ENCODE measurements at regions not wholly inside any gene's neighbourhood (a gene's known extent, or its start where the extent isn't known, plus 50 kb on each side); places are given as distances from the start of the nearest gene placed in this dataset.
"Not testable (repeated sequence)": the region's sequence is repeated elsewhere in the genome, so short reads cannot be mapped to it uniquely, and the experiment has no call there.

DNA sequence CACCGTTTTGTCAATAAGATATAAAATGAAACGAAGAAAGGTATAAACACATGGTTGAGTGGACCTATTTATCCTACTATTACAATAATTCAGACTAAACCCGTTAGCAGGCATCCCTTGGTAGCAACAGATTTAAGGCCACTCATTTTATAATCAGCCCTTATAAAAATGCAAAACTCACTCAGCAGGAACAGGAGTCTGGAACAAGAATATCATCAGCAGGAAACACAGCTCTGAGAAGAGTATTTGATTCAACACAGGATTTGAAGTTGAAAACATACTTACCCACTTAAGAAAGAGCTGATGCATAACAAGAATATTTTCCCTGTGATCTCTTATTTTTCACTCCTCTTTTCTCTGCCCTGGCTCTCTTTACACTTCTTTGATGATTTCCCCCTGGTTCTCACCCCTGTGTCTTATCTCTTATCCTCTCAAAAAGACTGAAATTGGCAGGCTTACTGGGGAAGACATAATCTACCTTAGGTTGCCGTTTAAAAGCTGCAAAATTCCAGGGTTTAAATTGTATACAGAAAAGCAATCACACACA is 1722.7 kb downstream of the SLITRK5 start:
- DNase-seq = no peak

DNA sequence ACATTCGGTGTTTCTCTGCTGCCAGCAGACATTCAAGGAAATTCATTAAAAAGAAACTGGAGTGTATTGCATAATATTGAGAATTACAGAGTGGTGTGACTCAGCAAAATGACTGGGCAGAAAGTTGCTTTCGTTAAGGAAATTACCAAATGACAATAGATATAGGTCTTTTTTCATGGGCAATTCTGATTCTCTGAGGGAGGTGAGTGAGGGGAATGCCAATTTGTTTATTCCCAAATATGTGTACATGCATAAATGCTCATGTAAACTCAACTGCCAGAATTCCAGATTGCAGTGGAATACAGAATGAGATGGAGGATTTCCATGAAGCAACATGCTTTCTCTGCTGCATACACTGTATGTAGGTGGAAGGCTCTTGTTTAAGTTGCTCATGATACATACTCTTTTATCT is 1730.1 kb downstream of the SLITRK5 start:
- DNase-seq = no peak

DNA sequence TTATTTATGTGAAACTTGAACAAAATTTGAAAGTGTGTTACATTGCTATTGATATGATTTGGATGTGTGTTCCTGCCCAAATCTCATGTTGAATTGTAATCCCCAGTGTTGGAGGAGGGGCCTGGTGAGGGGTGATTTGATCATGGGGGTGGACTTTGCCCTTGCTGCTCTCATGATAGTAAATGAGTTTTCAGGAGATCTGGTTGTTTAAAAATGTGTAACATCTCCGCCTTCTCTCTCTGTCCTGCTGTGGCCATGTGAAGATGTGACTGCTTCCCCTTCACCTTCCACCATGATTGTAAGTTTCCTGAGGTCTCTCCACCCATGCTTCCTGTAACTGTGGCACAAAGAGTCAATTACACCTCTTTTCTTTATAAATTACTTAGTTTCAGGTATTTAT is 1731.0 kb downstream of the SLITRK5 start:
- no peak for DNase-seq

DNA sequence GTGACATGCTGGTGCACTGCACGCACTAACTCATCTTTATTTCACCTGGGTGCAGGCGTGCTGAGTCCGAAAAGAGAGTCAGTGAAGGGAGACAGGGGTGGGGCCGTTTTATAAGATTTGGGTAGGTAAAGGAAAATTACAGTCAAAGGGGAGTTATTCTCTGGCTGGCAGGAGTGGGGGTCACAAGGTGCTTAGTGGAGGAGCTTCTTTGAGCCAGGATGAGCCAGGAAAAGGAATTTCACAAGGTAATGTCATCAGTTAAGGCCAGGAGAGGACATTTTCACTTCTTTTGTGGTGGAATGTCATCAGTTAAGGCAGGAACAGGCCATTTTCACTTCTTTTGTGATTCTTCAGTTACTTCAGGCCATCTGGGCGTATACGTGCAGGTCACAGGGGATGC is 1734.9 kb downstream of the SLITRK5 start:
- DNase-seq = not testable (repeated sequence)

DNA sequence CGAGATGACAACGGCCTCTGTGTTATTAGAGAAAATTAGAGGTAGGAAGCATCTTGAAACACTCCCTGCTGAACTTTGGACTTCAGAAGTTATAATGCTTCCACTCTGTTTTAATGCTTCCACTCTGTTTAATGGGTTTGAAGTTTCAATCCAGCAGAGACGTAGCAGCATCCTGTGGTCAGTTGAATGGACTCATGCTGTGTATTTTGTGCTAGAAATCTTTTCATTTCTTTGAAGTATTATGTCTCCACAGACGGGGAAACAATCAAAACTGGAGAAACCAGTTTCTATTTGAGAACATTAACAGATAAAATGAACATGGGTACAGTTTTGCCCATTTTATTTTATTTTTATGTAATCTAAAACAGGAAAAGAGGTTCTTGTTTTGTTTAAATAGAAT is 1736.2 kb downstream of the SLITRK5 start:
- DNase-seq = no peak

DNA sequence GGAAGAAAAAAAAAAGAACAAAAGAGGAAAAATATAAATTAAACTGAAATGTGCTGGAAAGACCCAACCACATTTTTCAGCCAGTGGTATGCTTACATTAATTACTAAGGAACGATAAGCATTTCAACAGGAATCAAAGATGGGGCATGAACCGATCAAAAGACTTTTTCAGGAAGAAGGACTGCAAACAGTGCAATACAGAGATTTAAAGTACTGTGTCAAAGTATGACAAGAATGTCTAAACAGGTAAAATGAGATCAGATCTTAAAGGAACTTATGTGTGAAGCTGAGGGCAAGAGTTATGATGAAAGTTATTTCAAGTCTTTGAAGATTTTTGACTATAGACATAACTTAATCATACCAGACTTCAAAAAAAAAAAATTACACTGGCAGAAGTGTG is 1761.8 kb downstream of the SLITRK5 start:
- DNase-seq = no peak

DNA sequence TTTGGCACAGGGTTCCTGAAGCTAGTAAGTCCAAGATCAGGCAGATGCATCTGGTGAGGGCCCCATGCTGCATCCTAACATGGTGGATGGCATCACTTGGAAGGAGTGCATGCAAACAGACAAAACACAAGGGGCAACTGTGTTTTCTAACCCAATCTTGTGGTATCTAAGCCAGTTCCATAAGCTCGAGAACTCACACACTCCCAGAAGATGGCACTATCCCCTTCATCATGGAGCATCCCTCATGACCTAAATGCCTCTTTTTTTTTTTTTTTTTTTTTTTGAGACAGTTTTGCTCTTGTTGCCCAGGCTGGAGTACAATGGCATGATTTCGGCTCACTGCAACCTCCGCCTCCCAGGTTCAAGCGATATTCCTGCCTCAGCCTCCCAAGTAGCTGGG is 1763.5 kb downstream of the SLITRK5 start:
- DNase-seq = not testable (repeated sequence)

DNA sequence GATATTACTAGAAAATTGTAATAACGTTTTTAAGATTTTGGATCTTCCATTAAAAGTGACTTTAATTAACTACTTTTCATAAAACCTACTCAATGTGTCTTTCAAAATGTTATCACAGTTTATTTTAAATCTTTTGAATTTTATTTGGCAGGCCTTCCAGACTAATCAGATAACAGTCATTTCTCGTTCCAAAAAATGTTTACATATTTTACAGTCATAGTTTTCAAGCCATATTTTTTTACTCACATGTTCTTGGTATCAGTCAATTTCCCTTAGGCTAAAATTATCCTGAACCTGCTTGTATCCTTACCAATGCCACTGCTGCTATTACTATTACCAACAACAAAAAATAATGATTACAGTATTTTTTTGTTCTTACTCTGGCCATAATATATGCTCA is 1783.5 kb downstream of the SLITRK5 start:
- no peak for DNase-seq

DNA sequence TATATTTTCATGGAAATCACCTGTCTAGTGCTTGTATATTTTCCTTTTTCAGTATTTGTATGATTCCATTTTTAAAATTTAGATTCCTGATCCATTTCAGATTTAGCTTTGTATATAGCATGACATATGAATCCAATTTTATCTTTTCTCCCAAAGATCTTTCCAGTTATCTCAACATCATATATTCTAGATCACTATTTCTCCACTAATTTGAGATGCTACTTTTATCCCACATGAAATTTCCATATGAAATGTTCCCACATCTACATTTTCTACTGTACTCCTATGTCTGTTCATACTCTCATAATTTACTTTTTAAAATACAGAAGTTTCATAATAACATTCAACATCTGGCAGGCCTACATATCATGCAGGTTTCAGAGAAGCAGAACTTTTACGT is 1784.1 kb downstream of the SLITRK5 start:
- DNase-seq = no peak

DNA sequence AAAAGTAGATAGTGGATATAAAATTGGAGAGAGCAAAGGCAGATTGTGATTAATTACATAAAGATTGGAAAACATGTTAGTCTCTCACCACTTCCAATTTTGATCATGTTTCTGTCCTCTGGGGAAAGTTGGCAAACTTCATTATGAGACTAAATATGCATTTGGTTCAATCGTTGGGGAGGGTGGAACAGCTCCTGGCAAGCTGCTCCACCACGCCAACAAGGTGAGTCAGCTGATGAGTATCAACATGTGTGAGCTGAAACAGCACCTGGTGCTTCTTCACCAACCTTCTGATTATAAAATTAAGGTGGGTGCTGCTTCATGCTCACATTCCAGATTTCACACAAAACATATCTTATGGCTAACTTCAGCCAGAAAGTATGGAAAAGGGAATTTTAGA is 1784.6 kb downstream of the SLITRK5 start:
- no peak for DNase-seq

DNA sequence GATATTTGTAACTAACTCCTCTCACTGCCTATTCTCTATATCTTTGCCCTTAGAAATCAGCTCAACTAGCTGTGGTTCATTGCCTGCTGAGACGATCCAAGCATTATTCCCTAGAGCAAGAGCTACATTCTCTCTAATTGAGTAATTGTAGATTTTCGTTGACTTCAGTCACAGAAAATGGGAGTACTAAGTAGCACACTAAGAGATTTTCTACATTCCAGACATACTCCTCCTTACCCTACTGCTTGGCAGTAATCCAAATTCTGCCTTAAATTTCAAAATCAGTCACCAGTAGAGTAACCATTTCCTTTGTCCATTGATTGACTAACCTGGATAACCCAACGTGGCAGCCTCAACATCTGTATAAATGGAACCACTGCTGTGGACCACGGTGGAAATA is 1786.8 kb downstream of the SLITRK5 start:
- no peak for DNase-seq

DNA sequence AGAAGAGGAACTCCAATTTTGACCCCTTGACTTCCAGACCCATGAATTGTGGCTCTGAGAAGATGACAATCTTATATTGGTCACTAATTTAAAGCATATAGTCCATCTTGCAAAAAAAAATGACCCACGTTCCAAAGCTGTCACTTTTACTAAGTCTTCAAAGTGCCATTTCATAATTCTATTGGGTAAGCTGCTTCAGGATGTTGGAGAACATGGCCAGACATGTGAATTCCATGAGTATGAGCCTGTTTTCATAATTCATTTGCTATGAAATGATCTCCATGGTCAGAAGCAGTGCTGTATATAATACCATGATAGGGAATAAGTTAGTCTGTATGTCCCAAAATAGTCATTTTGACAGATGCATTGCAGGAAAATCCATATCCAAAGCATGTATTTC is 1787.3 kb downstream of the SLITRK5 start:
- DNase-seq = no peak

DNA sequence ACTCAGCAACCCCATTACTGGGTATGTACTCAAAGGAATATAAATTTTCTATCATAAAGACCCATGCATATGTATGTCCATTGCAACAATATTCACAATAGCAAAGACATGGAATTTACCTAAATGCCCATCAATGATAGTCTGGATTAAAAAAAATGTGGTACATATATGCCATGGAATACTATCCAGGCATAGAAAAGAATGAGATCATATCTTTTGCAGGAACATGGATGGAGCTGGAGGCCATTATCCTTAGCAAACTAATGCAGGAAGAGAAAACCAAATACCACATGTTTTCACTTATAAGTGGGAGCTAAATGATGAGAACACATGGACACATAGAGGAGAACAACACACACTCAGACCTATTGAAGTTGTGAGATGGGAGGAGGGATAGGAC is 1789.7 kb downstream of the SLITRK5 start:
- DNase-seq = not testable (repeated sequence)

DNA sequence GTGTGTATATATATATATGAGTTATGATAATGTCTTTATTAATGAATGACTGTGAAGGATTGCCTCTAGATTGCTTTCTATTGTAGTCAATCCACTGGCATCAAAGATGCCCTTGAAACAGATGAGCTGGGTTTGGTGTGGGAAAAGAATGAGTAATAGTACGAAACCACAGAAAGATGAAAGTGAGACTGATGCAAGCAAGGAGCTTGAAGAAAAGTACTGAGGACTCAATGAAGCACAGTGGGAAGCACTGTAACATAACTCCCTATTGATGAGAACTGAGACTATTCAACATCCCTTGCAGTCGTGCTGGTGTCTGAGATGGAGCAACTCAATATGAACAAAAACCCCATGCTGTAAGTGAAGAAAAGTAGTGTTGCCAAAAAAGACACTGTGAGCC is 1794.2 kb downstream of the SLITRK5 start:
- DNase-seq = no peak

DNA sequence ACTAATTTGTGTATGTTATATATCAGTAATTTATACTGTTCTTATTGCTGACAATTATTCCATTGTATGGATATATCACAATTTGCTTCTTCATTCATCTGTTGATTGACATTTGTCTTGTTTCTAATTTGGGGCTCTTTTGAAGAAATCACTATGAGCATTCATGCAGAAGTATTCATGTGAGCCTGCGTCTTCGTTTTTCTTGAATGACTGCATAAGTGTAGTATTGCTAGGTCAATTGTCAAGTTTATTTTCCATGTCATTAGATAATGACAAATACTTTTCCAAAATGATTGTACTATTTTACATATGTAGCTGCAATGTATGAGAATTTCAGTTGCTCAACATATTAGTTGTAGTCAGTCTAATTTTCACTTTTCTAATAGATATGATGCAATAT is 1796.9 kb downstream of the SLITRK5 start:
- DNase-seq = no peak

DNA sequence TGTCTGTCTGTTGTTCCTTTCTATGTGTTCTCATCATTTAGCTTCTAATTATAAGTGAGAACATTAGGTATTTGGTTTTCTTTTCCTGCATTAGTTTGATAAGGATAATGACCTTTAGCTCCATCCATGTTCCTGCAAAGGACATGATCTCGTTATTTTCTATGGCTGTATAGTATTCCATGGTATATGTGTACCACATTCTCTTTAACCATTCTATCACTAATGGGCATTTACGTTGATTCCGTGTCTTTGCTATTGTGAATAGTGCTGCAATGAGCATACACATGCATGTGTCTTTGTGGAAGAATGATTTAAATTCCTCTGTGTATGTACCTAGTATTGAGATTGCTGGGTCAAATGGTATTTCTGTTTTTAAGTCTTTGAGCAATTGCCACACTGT is 1799.7 kb downstream of the SLITRK5 start:
- DNase-seq = no peak

DNA sequence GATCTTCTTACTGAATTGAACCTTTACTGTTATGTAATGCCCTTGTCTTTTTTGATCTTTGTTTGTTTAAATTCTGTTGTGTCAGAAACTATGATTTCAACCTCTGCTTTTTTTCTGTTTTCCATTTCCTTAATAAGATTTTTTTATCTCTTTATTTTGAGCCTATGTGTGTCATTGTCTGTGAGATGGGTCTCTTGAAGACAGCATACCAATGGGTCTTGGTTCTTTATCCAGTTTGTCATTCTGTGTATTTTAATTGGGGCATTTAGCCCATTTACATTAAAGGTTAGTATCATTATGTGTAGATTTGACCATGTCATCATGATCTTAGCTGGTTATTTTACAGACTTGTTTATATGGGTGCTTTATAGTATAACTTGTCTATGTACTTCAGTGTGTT is 1803.3 kb downstream of the SLITRK5 start:
- DNase-seq = no peak

DNA sequence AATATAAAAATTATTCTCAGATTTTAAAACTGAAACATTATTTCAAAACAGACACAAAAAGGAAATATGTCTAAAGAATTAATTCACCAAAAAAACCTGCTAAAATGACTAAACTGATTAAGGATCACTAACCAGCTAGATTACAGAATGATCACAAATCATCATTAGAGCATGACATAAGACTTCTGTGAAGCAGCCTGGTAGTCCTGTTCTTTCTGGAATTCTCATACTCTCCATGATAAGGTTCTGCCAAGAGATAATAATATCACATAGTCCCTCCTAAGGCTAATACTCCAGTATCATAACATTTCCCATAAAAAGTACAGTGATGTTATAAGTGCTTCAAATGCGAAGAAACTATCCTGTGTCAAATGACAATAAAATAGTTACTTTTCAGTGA is 1814.9 kb downstream of the SLITRK5 start:
- DNase-seq = no peak

DNA sequence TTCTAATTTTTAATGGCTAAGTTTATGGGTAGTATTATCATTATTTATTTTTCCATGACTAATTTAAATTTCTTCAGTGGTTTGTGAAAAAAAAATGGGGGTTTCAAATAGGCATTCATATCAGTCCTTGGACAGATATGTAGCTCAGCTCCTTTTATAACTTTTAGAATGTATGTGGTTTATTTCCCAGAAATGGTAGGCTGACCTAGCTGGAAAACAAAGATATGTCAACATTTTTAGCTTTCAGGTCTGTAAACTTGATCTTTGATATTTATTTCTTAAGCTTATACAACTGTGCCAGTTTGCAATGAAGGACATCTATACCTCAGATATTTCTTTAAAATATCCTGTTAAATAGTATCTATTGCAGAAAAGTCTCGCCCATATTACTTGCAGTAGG is 1815.5 kb downstream of the SLITRK5 start:
- no peak for DNase-seq

DNA sequence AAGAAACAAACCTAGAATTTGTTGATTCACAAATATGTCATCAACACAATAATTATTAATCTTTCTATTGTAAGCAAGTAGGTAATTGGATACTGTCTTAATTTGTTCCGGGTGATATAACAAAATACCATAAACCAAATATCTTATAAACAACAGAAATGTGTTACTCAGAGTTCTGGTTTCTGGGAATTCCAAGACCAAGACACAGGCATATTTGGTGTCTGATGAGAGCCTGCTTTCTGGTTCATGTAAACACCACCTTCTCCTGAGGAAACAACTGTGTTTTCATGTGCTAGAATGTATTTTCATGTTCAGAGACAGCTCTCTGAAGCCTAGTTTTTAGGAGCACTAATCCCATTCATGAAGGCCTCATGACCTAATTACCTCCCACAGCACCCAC is 1819.5 kb downstream of the SLITRK5 start:
- DNase-seq = no peak

DNA sequence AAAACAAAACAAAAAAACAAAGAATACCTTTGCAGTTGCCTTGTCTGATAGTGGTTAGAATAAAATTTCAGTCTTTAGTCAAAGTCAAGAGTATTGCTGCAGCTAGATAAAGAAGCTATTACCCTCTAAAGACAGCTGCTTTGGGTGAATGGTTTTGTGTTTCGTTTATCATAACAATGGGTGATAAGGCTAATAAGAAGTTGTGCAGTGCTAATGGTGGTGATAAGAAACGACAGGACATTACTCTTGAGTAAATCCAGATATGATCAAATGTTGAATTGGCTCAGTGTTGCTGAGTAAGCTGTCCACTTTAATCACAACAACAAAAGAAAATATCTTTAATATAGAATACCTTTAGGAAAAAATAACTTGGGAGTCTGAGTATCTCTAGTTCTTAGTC is 1825.3 kb downstream of the SLITRK5 start:
- no peak for DNase-seq

DNA sequence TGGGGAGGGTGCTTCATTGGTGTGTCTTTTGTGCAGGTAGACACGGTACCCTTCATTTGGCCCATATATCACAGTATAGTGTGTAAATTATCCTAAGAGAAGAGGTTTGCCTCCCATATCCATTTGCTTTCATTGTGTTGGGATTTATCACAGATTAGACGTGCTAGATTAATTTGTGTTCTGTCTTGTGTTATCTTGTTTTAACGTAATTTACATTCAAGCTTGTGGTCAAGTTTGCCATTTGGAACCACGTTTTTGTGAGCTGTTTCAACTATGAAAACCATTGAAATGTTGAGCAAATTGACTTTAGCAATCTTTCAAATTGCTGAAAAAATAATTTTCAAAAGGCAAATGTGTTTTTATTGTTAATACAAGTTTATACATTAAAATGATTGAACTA is 1826.5 kb downstream of the SLITRK5 start:
- no peak for DNase-seq

DNA sequence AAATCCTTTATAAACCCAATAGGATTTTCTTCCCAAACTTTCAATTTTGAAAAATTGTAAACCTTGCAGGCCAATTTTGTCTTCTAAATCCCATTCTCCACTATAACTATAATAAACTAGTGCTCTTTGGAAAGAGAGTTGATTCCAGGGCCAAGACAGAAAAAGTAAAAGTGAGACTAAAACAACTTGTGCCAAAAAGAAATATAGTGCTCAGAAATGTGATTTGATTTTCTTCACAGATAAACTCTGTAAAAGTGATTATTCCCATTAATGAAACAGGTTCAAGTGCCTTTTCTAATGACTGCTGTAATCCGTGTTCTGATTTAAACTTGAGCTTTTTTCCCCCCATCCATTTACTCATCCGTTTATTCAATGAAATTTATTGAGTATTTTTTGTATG is 1831.1 kb downstream of the SLITRK5 start:
- DNase-seq = no peak

DNA sequence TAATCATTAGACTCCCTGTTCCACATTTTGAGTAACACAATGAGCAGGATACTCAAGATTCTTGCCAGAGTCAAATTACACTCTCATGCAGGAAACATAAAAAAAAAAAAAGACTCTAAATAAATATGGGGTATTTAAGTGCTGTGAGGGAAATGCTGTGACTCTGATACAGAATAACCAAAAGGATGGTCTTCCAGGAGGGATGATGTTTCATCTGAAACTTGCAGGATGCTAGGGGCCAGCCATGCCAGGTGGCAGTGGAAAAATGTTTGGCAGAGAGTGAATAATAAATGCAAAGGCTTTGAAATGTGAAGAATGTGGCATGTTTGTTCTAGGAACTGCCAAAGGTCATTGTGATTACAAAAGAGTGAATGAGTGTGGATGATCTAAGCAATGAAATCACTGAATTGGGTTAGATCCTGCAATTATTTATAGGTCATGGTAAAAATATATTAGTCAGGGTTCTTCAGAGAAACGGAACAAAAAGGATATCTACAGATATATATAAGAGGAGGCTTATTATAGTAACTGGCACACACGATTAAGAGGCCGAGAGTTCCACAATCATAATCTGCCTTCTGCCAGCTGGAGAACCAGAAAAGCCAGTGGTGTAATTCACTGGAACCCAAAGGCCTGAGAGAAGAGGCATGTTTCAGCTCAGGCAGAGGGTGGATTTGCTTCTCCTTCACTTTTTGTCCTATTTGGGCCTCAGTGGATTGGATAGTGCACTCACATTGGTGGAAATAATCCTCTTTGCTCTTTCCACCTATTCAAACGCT is 1832.8 kb upstream of the MIR17HG start:
- DNase-seq = no peak

DNA sequence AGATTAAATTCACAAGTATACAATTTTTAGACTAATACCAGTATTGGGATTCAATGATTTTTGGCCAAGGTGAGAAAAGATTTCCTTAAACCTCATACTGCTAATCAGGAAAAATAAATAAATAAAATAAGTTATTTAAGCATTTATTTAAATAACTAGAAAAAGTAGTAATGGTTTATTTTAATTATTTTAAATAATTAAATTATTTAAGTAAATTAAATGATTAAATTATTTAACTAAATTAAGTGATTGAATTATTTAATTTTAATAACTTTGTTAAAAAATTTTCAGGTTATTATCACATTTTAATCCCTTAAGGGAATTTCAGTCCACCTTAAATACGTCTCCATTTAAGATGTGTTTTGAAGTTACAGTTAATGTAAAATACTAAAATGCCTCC is 1831.5 kb upstream of the MIR17HG start:
- DNase-seq = no peak
